Mammary epithelial cell (primary cell): ENCODE measurements at regions not wholly inside any gene's neighbourhood (a gene's known extent, or its start where the extent isn't known, plus 50 kb on each side); places are given as distances from the start of the nearest gene placed in this dataset.

ENCODE experiments used
- EZH2 ChIP-seq: IDR thresholded peaks from 2 replicates; pipeline ENCODE4 v1.6.1; 2012; ENCODE audit warnings: low read length, inconsistent platforms, borderline replicate concordance
- TF ChIP-seq, protein P1 (sequence below), 2 donors: IDR thresholded peaks in 1 of 2; conservative IDR thresholded peaks in 1 of 2; 2 replicates each; pipeline ENCODE4 v1.5.1; 2011 to 2012; ENCODE audit warnings: inconsistent platforms in 2 of 2, low read length in 2 of 2, mild to moderate bottlenecking in 2 of 2, control low read depth in 1 of 2, low read depth in 1 of 2; ENCODE audit not compliant: insufficient read depth in 1 of 2; ENCODE audit errors: extremely low read depth in 1 of 2

DNA sequence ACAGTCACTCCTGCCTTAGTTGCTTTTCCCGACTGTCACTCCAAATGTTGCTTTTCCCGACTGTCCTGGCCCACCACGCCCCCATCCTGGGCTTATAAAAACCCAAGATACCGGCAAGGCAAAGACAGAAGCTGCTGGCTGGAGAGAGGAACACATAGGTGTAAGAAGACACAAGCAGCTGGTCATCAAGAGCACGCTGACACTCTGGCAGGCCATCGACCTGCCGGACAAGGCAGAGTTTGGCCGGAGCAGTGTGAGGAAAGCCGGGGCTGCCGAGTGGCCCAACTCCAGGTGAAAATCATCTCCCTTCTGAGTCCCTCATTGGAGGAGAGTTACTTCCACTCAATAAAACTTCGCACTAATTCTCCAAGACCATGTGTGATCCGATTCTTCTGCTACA lies 349.5 kb downstream of the SLITRK1 start:
- TF ChIP-seq, protein P1, sequence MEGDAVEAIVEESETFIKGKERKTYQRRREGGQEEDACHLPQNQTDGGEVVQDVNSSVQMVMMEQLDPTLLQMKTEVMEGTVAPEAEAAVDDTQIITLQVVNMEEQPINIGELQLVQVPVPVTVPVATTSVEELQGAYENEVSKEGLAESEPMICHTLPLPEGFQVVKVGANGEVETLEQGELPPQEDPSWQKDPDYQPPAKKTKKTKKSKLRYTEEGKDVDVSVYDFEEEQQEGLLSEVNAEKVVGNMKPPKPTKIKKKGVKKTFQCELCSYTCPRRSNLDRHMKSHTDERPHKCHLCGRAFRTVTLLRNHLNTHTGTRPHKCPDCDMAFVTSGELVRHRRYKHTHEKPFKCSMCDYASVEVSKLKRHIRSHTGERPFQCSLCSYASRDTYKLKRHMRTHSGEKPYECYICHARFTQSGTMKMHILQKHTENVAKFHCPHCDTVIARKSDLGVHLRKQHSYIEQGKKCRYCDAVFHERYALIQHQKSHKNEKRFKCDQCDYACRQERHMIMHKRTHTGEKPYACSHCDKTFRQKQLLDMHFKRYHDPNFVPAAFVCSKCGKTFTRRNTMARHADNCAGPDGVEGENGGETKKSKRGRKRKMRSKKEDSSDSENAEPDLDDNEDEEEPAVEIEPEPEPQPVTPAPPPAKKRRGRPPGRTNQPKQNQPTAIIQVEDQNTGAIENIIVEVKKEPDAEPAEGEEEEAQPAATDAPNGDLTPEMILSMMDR (conservative IDR thresholded peaks at IDR 0.05 in 1 of 2, IDR thresholded peaks at IDR 0.05 in 1 of 2; ENCODE audit: extremely low read depth in 1 of 2, insufficient read depth in 1 of 2, low read depth in 1 of 2, low read length in 2 of 2) = no peak
- no peak for TF ChIP-seq EZH2
